ENCODE measurements at regions not wholly inside any gene's neighbourhood (a gene's known extent, or its start where the extent isn't known, plus 50 kb on each side); places are given as distances from the start of the nearest gene placed in this dataset.

GRCh38 chr15:70179309-70179892 is 81.7 kb upstream of the TLE3 start:
- Histone ChIP-seq H3K27ac (ENCODE audit: insufficient read length, low read depth, low read length) (no peak overlapping the region), H3K27me3 (ENCODE audit: insufficient read depth, low read length) (no peaks in the 10 kb centered on the region), H3K79me2 (ENCODE audit: insufficient read depth, low read length) (no peaks in the 10 kb centered on the region), H3K4me1 (ENCODE audit: insufficient read depth, low read length) (no peaks in the 10 kb centered on the region), H3K23ac (ENCODE audit: insufficient read length, low read depth, low read length) (no peak overlapping the region), H3K79me1 (ENCODE audit: insufficient read depth, low read depth, low read length, poor library complexity, severe bottlenecking) (no peaks in the 10 kb centered on the region), H2BK12ac (ENCODE audit: insufficient read length, low read depth, low read length) (no peak overlapping the region), H2BK15ac (ENCODE audit: low read depth, low read length) (no peak overlapping the region), H3K23me2 (ENCODE audit: insufficient read length, low read depth, low read length, poor library complexity, severe bottlenecking) (no peaks in the 10 kb centered on the region), H3K9ac (ENCODE audit: extremely low read depth, insufficient read length, low read length) (no peak overlapping the region), H3K18ac (ENCODE audit: insufficient read length, low read depth, low read length) (no peak overlapping the region), H4K8ac (replicated peaks; ENCODE audit: insufficient read length, low read depth, low read length) (no peak overlapping the region), H4K5ac (ENCODE audit: insufficient read length, low read depth, low read length) (no peak overlapping the region), H2AK5ac (ENCODE audit: insufficient read length, low read length) (no peak overlapping the region), H4K91ac (ENCODE audit: insufficient read length, low read depth, low read length) (no peak overlapping the region), H3K9me3 (ENCODE audit: control insufficient read depth, low read depth, low read length) (no peaks in the 10 kb centered on the region), H4K20me1 (ENCODE audit: control insufficient read depth, insufficient read depth, insufficient read length) (no peaks in the 10 kb centered on the region), H3K14ac (ENCODE audit: insufficient read depth, low read length) (no peak overlapping the region), H2AFZ (ENCODE audit: low read length) (no peak overlapping the region), H2BK5ac (ENCODE audit: insufficient read length, low read length) (no peak overlapping the region), H2BK20ac (ENCODE audit: low read depth, low read length, poor library complexity, severe bottlenecking) (no peak overlapping the region), H2BK120ac (ENCODE audit: low read depth, low read length, poor library complexity, severe bottlenecking) (no peak overlapping the region), H3K4me2 (ENCODE audit: insufficient read depth, insufficient read length, low read length) (no peak overlapping the region), H3K4ac (ENCODE audit: low read depth, low read length) (no peak overlapping the region), H3T11ph (ENCODE audit: low read length) (no peak overlapping the region), H3K56ac (ENCODE audit: insufficient read length, low read depth, low read length) (no peak overlapping the region)
- Mint-ChIP-seq H3K9me3 (no peaks in the 10 kb centered on the region), H3K27ac (no peak overlapping the region), H3K36me3 (ENCODE audit: insufficient read depth in 1 of 3, low read depth in 3 of 3) (no peaks in the 10 kb centered on the region), H3K4me3 (no peak overlapping the region), H3K4me1 (peaks cover 5 to 12% of the 10 kb centered on the region in 2 experiments), H3K27me3 (ENCODE audit: low read depth) (peaks cover 2% of the 10 kb centered on the region)
- no CpG with 5 or more reads among the region's 1 CpG for WGBS (ENCODE audit: extremely low coverage, insufficient read length, low lambda C conversion rate)
- DNase-seq, result no peak
- no peak for TF ChIP-seq CTCF (conservative IDR thresholded peaks at IDR 0.05)
